ENCODE measurements at regions not wholly inside any gene's neighbourhood (a gene's known extent, or its start where the extent isn't known, plus 50 kb on each side); places are given as distances from the start of the nearest gene placed in this dataset.

DNA sequence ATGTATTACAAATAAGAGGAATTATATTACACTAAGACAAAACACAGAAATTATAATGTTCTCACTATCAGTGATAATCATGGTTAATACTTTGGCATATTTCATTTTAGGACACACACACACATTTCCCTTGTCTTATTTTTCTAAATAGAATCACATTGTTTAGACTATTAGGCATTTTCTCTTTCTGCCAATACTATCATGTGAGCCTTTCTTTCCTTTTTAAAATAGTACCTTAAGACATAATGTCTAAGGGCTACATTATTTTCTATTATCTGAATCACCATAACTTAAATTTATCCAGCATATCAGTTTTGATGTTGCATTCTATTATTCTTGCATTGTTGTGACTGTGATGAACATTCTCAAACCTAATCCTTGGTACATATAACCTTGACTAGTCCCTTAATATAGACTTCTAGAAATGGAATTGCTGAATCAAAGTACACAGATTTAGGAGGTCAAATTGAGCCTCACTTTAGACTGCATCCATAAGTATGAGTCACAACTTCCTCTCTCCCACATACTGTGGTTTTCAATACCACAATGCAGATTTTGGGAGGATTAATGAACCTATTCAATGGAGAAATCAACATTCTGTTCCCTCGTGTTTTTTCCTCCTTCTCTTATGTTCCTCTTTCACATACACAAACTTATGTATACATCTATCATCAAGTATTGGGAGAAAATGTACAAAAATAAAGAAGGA lies 212.6 kb downstream of the MOXD1 start:
- TF ChIP-seq, protein P1, sequence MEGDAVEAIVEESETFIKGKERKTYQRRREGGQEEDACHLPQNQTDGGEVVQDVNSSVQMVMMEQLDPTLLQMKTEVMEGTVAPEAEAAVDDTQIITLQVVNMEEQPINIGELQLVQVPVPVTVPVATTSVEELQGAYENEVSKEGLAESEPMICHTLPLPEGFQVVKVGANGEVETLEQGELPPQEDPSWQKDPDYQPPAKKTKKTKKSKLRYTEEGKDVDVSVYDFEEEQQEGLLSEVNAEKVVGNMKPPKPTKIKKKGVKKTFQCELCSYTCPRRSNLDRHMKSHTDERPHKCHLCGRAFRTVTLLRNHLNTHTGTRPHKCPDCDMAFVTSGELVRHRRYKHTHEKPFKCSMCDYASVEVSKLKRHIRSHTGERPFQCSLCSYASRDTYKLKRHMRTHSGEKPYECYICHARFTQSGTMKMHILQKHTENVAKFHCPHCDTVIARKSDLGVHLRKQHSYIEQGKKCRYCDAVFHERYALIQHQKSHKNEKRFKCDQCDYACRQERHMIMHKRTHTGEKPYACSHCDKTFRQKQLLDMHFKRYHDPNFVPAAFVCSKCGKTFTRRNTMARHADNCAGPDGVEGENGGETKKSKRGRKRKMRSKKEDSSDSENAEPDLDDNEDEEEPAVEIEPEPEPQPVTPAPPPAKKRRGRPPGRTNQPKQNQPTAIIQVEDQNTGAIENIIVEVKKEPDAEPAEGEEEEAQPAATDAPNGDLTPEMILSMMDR (conservative IDR thresholded peaks at IDR 0.05; ENCODE audit: low read length) = no peak
- TF ChIP-seq EZH2phosphoT487 (IDR thresholded peaks at IDR 0.05; ENCODE audit: borderline replicate concordance, low read depth, low read length) = no peak
